HG03025 (cell line): ENCODE measurements at regions not wholly inside any gene's neighbourhood (a gene's known extent, or its start where the extent isn't known, plus 50 kb on each side); places are given as distances from the start of the nearest gene placed in this dataset.
"Not testable (repeated sequence)": the region's sequence is repeated elsewhere in the genome, so short reads cannot be mapped to it uniquely, and the experiment has no call there.

Experiments used
- ATAC-seq: cut with Tn5 transposase; IDR thresholded peaks from one replicate; pipeline ENCODE4 v1.9.1; 2021; ENCODE audit warnings: mild to moderate bottlenecking, moderate library complexity; ENCODE audit not compliant: unreplicated experiment, low FRiP score

- no peak for ATAC-seq
Measured at GRCh38 chr5:163105456-163105855, 331.9 kb upstream of the CCNG1 start.

- peak; percentile 82 for ATAC-seq
Measured at GRCh38 chr5:163106098-163106497, 331.3 kb upstream of the CCNG1 start.

GRCh38 chr5:163108351-163108750 lies 329.0 kb upstream of the CCNG1 start:
- no peak for ATAC-seq

GRCh38 chr5:163115011-163115410 lies 322.4 kb upstream of the CCNG1 start:
- no peak for ATAC-seq

GRCh38 chr5:163116618-163117017 lies 320.8 kb upstream of the CCNG1 start:
- ATAC-seq = not testable (repeated sequence)

GRCh38 chr5:163134061-163134460 lies 303.3 kb upstream of the CCNG1 start:
- ATAC-seq = no peak

GRCh38 chr5:163135849-163136248 lies 301.5 kb upstream of the CCNG1 start:
- no peak for ATAC-seq

- ATAC-seq = no peak
Measured at GRCh38 chr5:163161512-163161911, 275.9 kb upstream of the CCNG1 start.

- no peak for ATAC-seq
Measured at GRCh38 chr5:163162645-163163044, 274.8 kb upstream of the CCNG1 start.

GRCh38 chr5:163163858-163164257 lies 273.5 kb upstream of the CCNG1 start:
- no peak for ATAC-seq

- ATAC-seq = no peak
Measured at GRCh38 chr5:163165277-163165676, 272.1 kb upstream of the CCNG1 start.

GRCh38 chr5:163170161-163170560 lies 267.2 kb upstream of the CCNG1 start:
- not testable (repeated sequence) for ATAC-seq

GRCh38 chr5:163172540-163173338 lies 264.7 kb upstream of the CCNG1 start:
- ATAC-seq = no peak

GRCh38 chr5:163177971-163178370 lies 259.4 kb upstream of the CCNG1 start:
- no peak for ATAC-seq

GRCh38 chr5:163185315-163185714 lies 252.1 kb upstream of the CCNG1 start:
- no peak for ATAC-seq

- ATAC-seq = no peak
Measured at GRCh38 chr5:163189023-163189553, 248.3 kb upstream of the CCNG1 start.

GRCh38 chr5:163190283-163190682 lies 247.1 kb upstream of the CCNG1 start:
- peak; percentile 82 for ATAC-seq

GRCh38 chr5:163190784-163191183 lies 246.6 kb upstream of the CCNG1 start:
- ATAC-seq = no peak

GRCh38 chr5:163193886-163194285 lies 243.5 kb upstream of the CCNG1 start:
- no peak for ATAC-seq

GRCh38 chr5:163205645-163206044 lies 231.8 kb upstream of the CCNG1 start:
- no peak for ATAC-seq

- no peak for ATAC-seq
Measured at GRCh38 chr5:163221581-163221980, 215.8 kb upstream of the CCNG1 start.

- ATAC-seq = no peak
Measured at GRCh38 chr5:163222982-163223381, 214.4 kb upstream of the CCNG1 start.
